Non-pigmented ciliary epithelial cell (primary cell): ENCODE measurements at regions not wholly inside any gene's neighbourhood (a gene's known extent, or its start where the extent isn't known, plus 50 kb on each side); places are given as distances from the start of the nearest gene placed in this dataset.

Experiments used
- DNase-seq: peaks from one replicate; pipeline ENCODE4 v3.0.0-alpha.2; 2010; ENCODE audit warnings: low read depth

- no peak for DNase-seq
Observed at GRCh38 chr5:89988998-89989655, 420.4 kb downstream of the CETN3 start.

- DNase-seq = no peak
Observed at GRCh38 chr5:89988129-89988810, 421.3 kb downstream of the CETN3 start.

- no peak for DNase-seq
Observed at GRCh38 chr5:89983216-89983615, 426.3 kb downstream of the CETN3 start.

GRCh38 chr5:89981878-89982773 lies 427.4 kb downstream of the CETN3 start:
- no peak for DNase-seq

- DNase-seq = no peak
Observed at GRCh38 chr5:89981021-89981420, 428.5 kb downstream of the CETN3 start.

- no peak for DNase-seq
Observed at GRCh38 chr5:89973516-89973915, 436.0 kb downstream of the CETN3 start.

- no peak for DNase-seq
Observed at GRCh38 chr5:89972901-89973300, 436.7 kb downstream of the CETN3 start.

GRCh38 chr5:89968958-89969381 lies 440.6 kb downstream of the CETN3 start:
- DNase-seq = no peak

GRCh38 chr5:89967771-89968444 lies 441.6 kb downstream of the CETN3 start:
- DNase-seq = no peak

- DNase-seq = no peak
Observed at GRCh38 chr5:89956838-89957237, 452.7 kb downstream of the CETN3 start.

- DNase-seq = no peak
Observed at GRCh38 chr5:89954916-89955315, 454.6 kb downstream of the CETN3 start.

GRCh38 chr5:89951876-89952275 lies 457.7 kb downstream of the CETN3 start:
- DNase-seq = no peak

GRCh38 chr5:89950234-89950633 lies 459.3 kb downstream of the CETN3 start:
- DNase-seq = no peak

GRCh38 chr5:89948977-89949376 lies 460.6 kb downstream of the CETN3 start:
- DNase-seq = no peak

- no peak for DNase-seq
Observed at GRCh38 chr5:89946916-89947315, 462.6 kb downstream of the CETN3 start.

- DNase-seq = no peak
Observed at GRCh38 chr5:89946508-89946907, 463.0 kb downstream of the CETN3 start.

- DNase-seq = no peak
Observed at GRCh38 chr5:89942171-89942570, 467.4 kb downstream of the CETN3 start.

GRCh38 chr5:89936576-89936975 lies 473.0 kb downstream of the CETN3 start:
- DNase-seq = no peak

GRCh38 chr5:89934069-89934468 lies 475.5 kb downstream of the CETN3 start:
- DNase-seq = no peak

- no peak for DNase-seq
Observed at GRCh38 chr5:89932771-89933181, 476.8 kb downstream of the CETN3 start.

GRCh38 chr5:89930591-89931392 lies 478.8 kb downstream of the CETN3 start:
- peak; percentile 43 for DNase-seq
